Breast epithelium (tissue), 4 donors: ENCODE measurements at regions not wholly inside any gene's neighbourhood (a gene's known extent, or its start where the extent isn't known, plus 50 kb on each side); places are given as distances from the start of the nearest gene placed in this dataset.

ENCODE experiments used
- DNase-seq, 2 donors: peaks; one replicate each; pipeline ENCODE4 v3.0.0-alpha.2; 2019; ENCODE audit warnings: low spot score in 2 of 2
- H3K27ac ChIP-seq, 2 donors: fragments of 200-600 bp; sonication (generic) in 1 of 2; one replicate each; pipeline ENCODE4 v1.5.1; 2016 to 2019; ENCODE audit warnings: mild to moderate bottlenecking in 1 of 2
- H3K27me3 ChIP-seq, 2 donors: fragments of 200-600 bp; sonication (generic) in 1 of 2; one replicate each; pipeline versions ENCODE4 v1.5.1 to v1.6.0; 2017 to 2019; ENCODE audit warnings: control low read depth in 1 of 2, mild to moderate bottlenecking in 1 of 2
- H3K36me3 ChIP-seq: fragments of 200-600 bp; one replicate; pipeline ENCODE4 v1.5.1; 2019
- H3K4me1 ChIP-seq, 2 donors: fragments of 200-600 bp; sonication (generic); one replicate each; pipeline ENCODE4 v1.5.1; 2016 to 2019; ENCODE audit warnings: control low read depth in 1 of 2
- H3K4me3 ChIP-seq, 3 donors: fragments of 200-600 bp; sonication (generic); 1 replicate in 2 of 3; 2 replicates in 1 of 3; pipeline ENCODE4 v1.5.1; 2016 to 2019; ENCODE audit warnings: mild to moderate bottlenecking in 3 of 3, moderate library complexity in 2 of 3
- H3K9me3 ChIP-seq, 2 donors: fragments of 200-600 bp; sonication (generic) in 1 of 2; one replicate each; pipeline ENCODE4 v1.5.1; 2016 to 2019; ENCODE audit warnings: control low read depth in 1 of 2
- CTCF ChIP-seq, 3 donors: fragments of 450-650 bp; IDR thresholded peaks; one replicate each; pipeline ENCODE4 v1.5.1; 2016 to 2017; ENCODE audit warnings: antibody characterized with exemption in 3 of 3, mild to moderate bottlenecking in 3 of 3, moderate library complexity in 3 of 3
- POLR2A ChIP-seq: fragments of 450-650 bp; IDR thresholded peaks from one replicate; pipeline ENCODE4 v1.6.1; 2016; ENCODE audit warnings: antibody characterized with exemption, mild to moderate bottlenecking, moderate library complexity
- POLR2AphosphoS5 ChIP-seq, 3 donors: sonication (generic); formaldehyde crosslinking; IDR thresholded peaks; one replicate each; pipeline ENCODE4 v1.6.1; 2017; ENCODE audit warnings: antibody characterized with exemption in 3 of 3
- intact Hi-C: fragments of 100-400 bp; cut with DNase I; formaldehyde crosslinking; loops from one replicate; pipeline ENCODE4 v1.15.1; 2023; ENCODE audit warnings: low total_unique reads

GRCh38 chr5:168013546-168013945 is 277.9 kb upstream of the WWC1 start:
- H3K36me3 ChIP-seq = no peaks in the 10 kb centered on the region
- no peaks in the 10 kb centered on the region for H3K27me3 ChIP-seq
- no peak for DNase-seq
- no peaks in the 10 kb centered on the region for H3K9me3 ChIP-seq
- H3K4me1 ChIP-seq = no peaks in the 10 kb centered on the region
- H3K27ac ChIP-seq = no peak overlapping the region
- intact Hi-C loops = loop anchor here (10.0 kb wide), 1 partner anchor 1409 kb away; no protein-coding TSS in a partner anchor
- no peak overlapping the region for H3K4me3 ChIP-seq
- TF ChIP-seq POLR2A (no peak), CTCF (IDR thresholded peaks at IDR 0.05) (no peak), POLR2AphosphoS5 (IDR thresholded peaks at IDR 0.05) (no peak)

- no peak for DNase-seq
- no peaks in the 10 kb centered on the region for H3K9me3 ChIP-seq
- H3K27ac ChIP-seq = no peak overlapping the region
- H3K27me3 ChIP-seq = no peaks in the 10 kb centered on the region
- no peak overlapping the region for H3K4me3 ChIP-seq
- intact Hi-C loops = loop anchor here (10.0 kb wide), 1 partner anchor 1410 kb away; no protein-coding TSS in a partner anchor
- H3K4me1 ChIP-seq = no peaks in the 10 kb centered on the region
- H3K36me3 ChIP-seq = no peaks in the 10 kb centered on the region
- TF ChIP-seq CTCF (IDR thresholded peaks at IDR 0.05) (no peak), POLR2AphosphoS5 (IDR thresholded peaks at IDR 0.05) (no peak), POLR2A (no peak)
Observed at GRCh38 chr5:168014433-168015123, 276.9 kb upstream of the WWC1 start.

GRCh38 chr5:168015506-168015905 is 275.9 kb upstream of the WWC1 start:
- intact Hi-C loops = loop anchor here (10.0 kb wide), 1 partner anchor 1411 kb away; no protein-coding TSS in a partner anchor

GRCh38 chr5:168017313-168017712 is 274.1 kb upstream of the WWC1 start:
- no peak for DNase-seq
- Histone ChIP-seq H3K36me3 (no peaks in the 10 kb centered on the region), H3K9me3 (no peaks in the 10 kb centered on the region), H3K4me1 (no peaks in the 10 kb centered on the region), H3K4me3 (no peak overlapping the region), H3K27me3 (peaks cover 0 to 7% of the 10 kb centered on the region in 2 donors), H3K27ac (no peak overlapping the region)
- intact Hi-C loops = loop anchor here (10.0 kb wide), 1 partner anchor 1413 kb away; no protein-coding TSS in a partner anchor
- no peak for TF ChIP-seq POLR2AphosphoS5 (IDR thresholded peaks at IDR 0.05)
- no peak for TF ChIP-seq CTCF (IDR thresholded peaks at IDR 0.05)
- TF ChIP-seq POLR2A = no peak

More at GRCh38 chr5:168015506-168015905, 275.9 kb upstream of the WWC1 start:
- H3K9me3 ChIP-seq = no peaks in the 10 kb centered on the region
- H3K27me3 ChIP-seq = peaks cover 0 to 1% of the 10 kb centered on the region in 2 donors
- no peak for DNase-seq
- TF ChIP-seq POLR2AphosphoS5 (IDR thresholded peaks at IDR 0.05) = no peak
- no peak for TF ChIP-seq POLR2A
- TF ChIP-seq CTCF (IDR thresholded peaks at IDR 0.05) = no peak
- no peaks in the 10 kb centered on the region for H3K36me3 ChIP-seq
- no peaks in the 10 kb centered on the region for H3K4me1 ChIP-seq
- no peak overlapping the region for H3K27ac ChIP-seq
- no peak overlapping the region for H3K4me3 ChIP-seq

GRCh38 chr5:168019143-168019542 is 272.3 kb upstream of the WWC1 start:
- Histone ChIP-seq H3K9me3 (no peaks in the 10 kb centered on the region), H3K4me1 (no peaks in the 10 kb centered on the region), H3K27ac (no peak overlapping the region), H3K4me3 (no peak overlapping the region), H3K36me3 (no peaks in the 10 kb centered on the region), H3K27me3 (peaks cover 0 to 7% of the 10 kb centered on the region in 2 donors)
- intact Hi-C loops = loop anchor here (10.0 kb wide), 1 partner anchor 1414 kb away; no protein-coding TSS in a partner anchor
- no peak for DNase-seq
- no peak for TF ChIP-seq CTCF (IDR thresholded peaks at IDR 0.05)
- TF ChIP-seq POLR2AphosphoS5 (IDR thresholded peaks at IDR 0.05) = no peak
- TF ChIP-seq POLR2A = no peak
